PC-3 (cell line): ENCODE measurements at regions not wholly inside any gene's neighbourhood (a gene's known extent, or its start where the extent isn't known, plus 50 kb on each side); places are given as distances from the start of the nearest gene placed in this dataset.

Experiments used
- ATAC-seq: fragments of 200-7000 bp; cut with Tn5 transposase; 2 replicates; pipeline ENCODE4 v1.9.1; 2020; ENCODE audit warnings: mild to moderate bottlenecking, moderate library complexity
- BruUV-seq: library from RNA; stranded (reverse); fragments of 400-500 nt; replicated peaks from 2 replicates; lab custom pipeline; 2021; lab: Mats Ljungman, UMichigan
- CTCF ChIA-PET: fragments of 300-600 bp; sonication (Branson Sonifier 250); formaldehyde crosslinking; loops from one replicate; lab custom pipeline; 2022; ENCODE audit warnings: antibody characterized with exemption; lab: Charles Lee
- POLR2A ChIA-PET: fragments of 300-600 bp; sonication (Branson Sonifier 250); formaldehyde crosslinking; loops from one replicate; lab custom pipeline; 2022; ENCODE audit warnings: antibody characterized with exemption; ENCODE audit not compliant: unreplicated experiment; lab: Charles Lee
- DNase-seq: peaks from one replicate; pipeline ENCODE4 v3.0.0-alpha.2; 2015
- H2AFZ ChIP-seq: fragments of 300-600 bp; sonication (generic); 2 replicates; pipeline ENCODE4 v1.6.0; 2016; ENCODE audit warnings: antibody characterized with exemption, low read length
- H3F3A ChIP-seq: fragments of 300-600 bp; sonication (generic); one replicate; pipeline ENCODE4 v1.6.0; 2017; ENCODE audit warnings: antibody characterized with exemption, low read length, control low read depth, mild to moderate bottlenecking; ENCODE audit not compliant: unreplicated experiment
- H3K27ac ChIP-seq: fragments of 300-600 bp; sonication (generic); 2 replicates; pipeline ENCODE4 v1.5.1; 2016; ENCODE audit warnings: mild to moderate bottlenecking, low read length
- H3K27me3 ChIP-seq: fragments of 300-600 bp; sonication (generic); 2 replicates; pipeline ENCODE4 v1.6.1; 2016; ENCODE audit warnings: low read length, mixed read lengths
- H3K36me3 ChIP-seq: fragments of 300-600 bp; sonication (generic); 2 replicates; pipeline ENCODE4 v1.6.1; 2016; ENCODE audit warnings: low read depth, mixed run types, low read length, mixed read lengths
- H3K4me1 ChIP-seq: fragments of 300-600 bp; sonication (generic); 2 replicates; pipeline ENCODE4 v1.5.1; 2016; ENCODE audit warnings: low read length; ENCODE audit not compliant: insufficient read depth
- H3K4me2 ChIP-seq: fragments of 300-600 bp; sonication (generic); 2 replicates; pipeline ENCODE4 v1.6.0; 2016; ENCODE audit warnings: low read length
- H3K4me3 ChIP-seq: fragments of 300-600 bp; sonication (generic); 2 replicates; pipeline ENCODE4 v1.5.1; 2016; ENCODE audit warnings: mild to moderate bottlenecking, low read length, mixed read lengths
- H3K79me2 ChIP-seq: fragments of 300-600 bp; sonication (generic); 2 replicates; pipeline ENCODE4 v1.6.1; 2017; ENCODE audit warnings: low read length, mixed read lengths
- H3K9ac ChIP-seq: fragments of 300-600 bp; sonication (generic); 2 replicates; pipeline ENCODE4 v1.6.0; 2016; ENCODE audit warnings: mild to moderate bottlenecking, low read length
- H3K9me2 ChIP-seq: fragments of 300-600 bp; sonication (generic); replicated peaks from 2 replicates; pipeline ENCODE4 v1.6.1; 2016; ENCODE audit warnings: mixed run types, low read length, mixed read lengths
- H3K9me3 ChIP-seq: fragments of 300-600 bp; sonication (generic); 2 replicates; pipeline ENCODE4 v1.6.1; 2016; ENCODE audit warnings: low read length, mixed read lengths
- H4K20me1 ChIP-seq: fragments of 300-600 bp; sonication (generic); 2 replicates; pipeline ENCODE4 v1.6.1; 2016; ENCODE audit warnings: low read length, mixed read lengths
- CTCF ChIP-seq: fragments of 300-600 bp; sonication (generic); conservative IDR thresholded peaks from 2 replicates; pipeline ENCODE4 v1.5.1; 2017; ENCODE audit warnings: antibody characterized with exemption, low read depth, mild to moderate bottlenecking, low read length
- EZH2 ChIP-seq: fragments of 300-600 bp; sonication (generic); IDR thresholded peaks from one replicate; pipeline ENCODE4 v1.6.1; 2017; ENCODE audit warnings: antibody characterized with exemption, mild to moderate bottlenecking, low read length; ENCODE audit not compliant: unreplicated experiment
- EZH2phosphoT487 ChIP-seq: fragments of 300-600 bp; sonication (generic); IDR thresholded peaks from 2 replicates; pipeline ENCODE4 v1.6.1; 2018; ENCODE audit warnings: mild to moderate bottlenecking, antibody characterized with exemption, low read length, borderline replicate concordance
- intact Hi-C: fragments of 100-400 bp; cut with micrococcal nuclease; formaldehyde crosslinking; loops from 2 replicates; pipeline ENCODE4 v1.9.0; 2023

- H3F3A ChIP-seq = no peaks in the 10 kb centered on the region
- H3K4me3 ChIP-seq = no peak overlapping the region
- no peak overlapping the region for H2AFZ ChIP-seq
- ChIA-PET CTCF (no interaction called here), POLR2A (no interaction called here)
- peaks cover 3% of the 10 kb centered on the region; the same call in 1 of the 2 replicates for H3K27me3 ChIP-seq
- no peaks in the 10 kb centered on the region for H3K36me3 ChIP-seq
- no peaks in the 10 kb centered on the region for H3K4me1 ChIP-seq
- intact Hi-C loops = no loop called here
- no peaks in the 10 kb centered on the region for H3K79me2 ChIP-seq
- no peak for ATAC-seq
- no peak for DNase-seq
- H3K27ac ChIP-seq = no peak overlapping the region
- peaks cover 11% of the 10 kb centered on the region; the same call in 1 of the 2 replicates for H3K9me3 ChIP-seq
- no peak for TF ChIP-seq CTCF
- TF ChIP-seq EZH2 = no peak
- no peak for TF ChIP-seq EZH2phosphoT487
- no TSS peak for BruUV-seq
- H3K9ac ChIP-seq = no peak overlapping the region
- H3K9me2 ChIP-seq = no peaks in the 10 kb centered on the region
- no peaks in the 10 kb centered on the region for H4K20me1 ChIP-seq
- no peak overlapping the region for H3K4me2 ChIP-seq
These were observed 316.0 kb downstream of the CXCL12 start for GRCh38 chr10:44068716-44069482.

- Histone ChIP-seq H3K27ac (no peak overlapping the region), H3K9me3 (peaks cover 6% of the 10 kb centered on the region; the same call in 1 of the 2 replicates), H3K27me3 (peaks cover 3% of the 10 kb centered on the region; the same call in 1 of the 2 replicates), H3K9ac (no peak overlapping the region), H2AFZ (no peak overlapping the region), H3K36me3 (no peaks in the 10 kb centered on the region), H3F3A (no peaks in the 10 kb centered on the region), H3K4me1 (no peaks in the 10 kb centered on the region), H3K4me3 (no peak overlapping the region), H3K4me2 (no peak overlapping the region), H3K9me2 (no peaks in the 10 kb centered on the region), H3K79me2 (no peaks in the 10 kb centered on the region), H4K20me1 (no peaks in the 10 kb centered on the region)
- no TSS peak for BruUV-seq
- intact Hi-C loops = no loop called here
- ATAC-seq (no peak), DNase-seq (no peak)
- ChIA-PET POLR2A (no interaction called here), CTCF (no interaction called here)
- no peak for TF ChIP-seq CTCF
- TF ChIP-seq EZH2phosphoT487 = no peak
- no peak for TF ChIP-seq EZH2
These were observed 317.5 kb downstream of the CXCL12 start for GRCh38 chr10:44067432-44067831.

GRCh38 chr10:44066527-44067255 lies 318.2 kb downstream of the CXCL12 start:
- Histone ChIP-seq H3K27ac (no peak overlapping the region), H3K4me1 (no peaks in the 10 kb centered on the region), H3K9me3 (no peaks in the 10 kb centered on the region), H3K27me3 (peaks cover 3% of the 10 kb centered on the region; the same call in 1 of the 2 replicates), H3K36me3 (no peaks in the 10 kb centered on the region), H3F3A (no peaks in the 10 kb centered on the region), H3K79me2 (no peaks in the 10 kb centered on the region), H3K4me3 (no peak overlapping the region), H3K4me2 (no peak overlapping the region), H3K9ac (no peak overlapping the region), H2AFZ (no peak overlapping the region), H3K9me2 (no peaks in the 10 kb centered on the region), H4K20me1 (no peaks in the 10 kb centered on the region)
- ChIA-PET CTCF (no interaction called here), POLR2A (no interaction called here)
- TF ChIP-seq EZH2 = no peak
- no peak for TF ChIP-seq CTCF
- TF ChIP-seq EZH2phosphoT487 = no peak
- no peak for DNase-seq
- no TSS peak for BruUV-seq
- ATAC-seq = no peak
- intact Hi-C loops = no loop called here
